ENCODE measurements at regions not wholly inside any gene's neighbourhood (a gene's known extent, or its start where the extent isn't known, plus 50 kb on each side); places are given as distances from the start of the nearest gene placed in this dataset.

GRCh38 chr3:72601983-72602750 is 246.1 kb downstream of the SHQ1 start:
- H3K4me3 ChIP-seq (ENCODE audit: low read depth, low read length, poor library complexity, severe bottlenecking), result no peak overlapping the region
- no peaks in the 10 kb centered on the region for H3K36me3 ChIP-seq (ENCODE audit: insufficient read depth, low read length, poor library complexity, severe bottlenecking)
- DNase-seq (ENCODE audit: low spot score), result no peak
- no peak overlapping the region for H3K27ac ChIP-seq (ENCODE audit: low read depth, low read length, poor library complexity, severe bottlenecking)
- POLR2A ChIA-PET (ENCODE audit: low non-redundant PET), result no interaction called here
- no peaks in the 10 kb centered on the region for H3K27me3 ChIP-seq (replicated peaks; ENCODE audit: insufficient read depth, low read depth, low read length, poor library complexity)
- peaks cover 7% of the 10 kb centered on the region for H3K4me1 ChIP-seq (ENCODE audit: insufficient read depth, low read length, poor library complexity, severe bottlenecking)
- no peaks in the 10 kb centered on the region for H3K9me3 ChIP-seq (ENCODE audit: low read depth, low read length, poor library complexity, severe bottlenecking)
- intact Hi-C loops (cut with micrococcal nuclease; ENCODE audit: unreplicated experiment), result no loop called here
- CTCF ChIA-PET, result no interaction called here
- no peak for TF ChIP-seq EZH2 (IDR thresholded peaks at IDR 0.05; ENCODE audit: borderline replicate concordance, low read depth, low read length, poor library complexity, severe bottlenecking)
- TF ChIP-seq CTCF (conservative IDR thresholded peaks at IDR 0.05; ENCODE audit: low read depth, low read length), result no peak
- BruUV-seq (replicated peaks), result no TSS peak

GRCh38 chr3:72601060-72601459 is 247.2 kb downstream of the SHQ1 start:
- no TSS peak for BruUV-seq (replicated peaks)
- Histone ChIP-seq H3K36me3 (ENCODE audit: insufficient read depth, low read length, poor library complexity, severe bottlenecking) (no peaks in the 10 kb centered on the region), H3K27me3 (replicated peaks; ENCODE audit: insufficient read depth, low read depth, low read length, poor library complexity) (no peaks in the 10 kb centered on the region), H3K27ac (ENCODE audit: low read depth, low read length, poor library complexity, severe bottlenecking) (no peak overlapping the region), H3K9me3 (ENCODE audit: low read depth, low read length, poor library complexity, severe bottlenecking) (no peaks in the 10 kb centered on the region), H3K4me3 (ENCODE audit: low read depth, low read length, poor library complexity, severe bottlenecking) (no peak overlapping the region), H3K4me1 (ENCODE audit: insufficient read depth, low read length, poor library complexity, severe bottlenecking) (peaks cover 7% of the 10 kb centered on the region)
- CTCF ChIA-PET, result no interaction called here
- POLR2A ChIA-PET (ENCODE audit: low non-redundant PET), result no interaction called here
- no peak for TF ChIP-seq EZH2 (IDR thresholded peaks at IDR 0.05; ENCODE audit: borderline replicate concordance, low read depth, low read length, poor library complexity, severe bottlenecking)
- no peak for TF ChIP-seq CTCF (conservative IDR thresholded peaks at IDR 0.05; ENCODE audit: low read depth, low read length)
- intact Hi-C loops (cut with micrococcal nuclease; ENCODE audit: unreplicated experiment), result no loop called here
- peak; percentile 12 for DNase-seq (ENCODE audit: low spot score)

GRCh38 chr3:72597756-72598195 is 250.5 kb downstream of the SHQ1 start:
- Histone ChIP-seq H3K4me3 (ENCODE audit: low read depth, low read length, poor library complexity, severe bottlenecking) (no peak overlapping the region), H3K9me3 (ENCODE audit: low read depth, low read length, poor library complexity, severe bottlenecking) (no peaks in the 10 kb centered on the region), H3K27ac (ENCODE audit: low read depth, low read length, poor library complexity, severe bottlenecking) (no peak overlapping the region), H3K4me1 (ENCODE audit: insufficient read depth, low read length, poor library complexity, severe bottlenecking) (peaks cover 7% of the 10 kb centered on the region), H3K27me3 (replicated peaks; ENCODE audit: insufficient read depth, low read depth, low read length, poor library complexity) (no peaks in the 10 kb centered on the region), H3K36me3 (ENCODE audit: insufficient read depth, low read length, poor library complexity, severe bottlenecking) (no peaks in the 10 kb centered on the region)
- DNase-seq (ENCODE audit: low spot score), result peak; percentile 38
- TF ChIP-seq CTCF (conservative IDR thresholded peaks at IDR 0.05; ENCODE audit: low read depth, low read length) (no peak), EZH2 (IDR thresholded peaks at IDR 0.05; ENCODE audit: borderline replicate concordance, low read depth, low read length, poor library complexity, severe bottlenecking) (no peak)
- ChIA-PET POLR2A (ENCODE audit: low non-redundant PET) (no interaction called here), CTCF (no interaction called here)
- BruUV-seq (replicated peaks), result no TSS peak
- intact Hi-C loops (cut with micrococcal nuclease; ENCODE audit: unreplicated experiment), result no loop called here
